ACHN (cell line): ENCODE measurements at regions not wholly inside any gene's neighbourhood (a gene's known extent, or its start where the extent isn't known, plus 50 kb on each side); places are given as distances from the start of the nearest gene placed in this dataset.

Experiments
- DNase-seq: peaks from one replicate; pipeline ENCODE4 v3.0.0-alpha.2; 2015
- in situ Hi-C: cut with HindIII; loops from 2 replicates; pipeline ENCODE4 v1.10.0; 2017; ENCODE audit warnings: low sequenced_read_pairs, low pct_ligation_motif_present, low pct_unique_long_range_greater_than_20kb

DNA sequence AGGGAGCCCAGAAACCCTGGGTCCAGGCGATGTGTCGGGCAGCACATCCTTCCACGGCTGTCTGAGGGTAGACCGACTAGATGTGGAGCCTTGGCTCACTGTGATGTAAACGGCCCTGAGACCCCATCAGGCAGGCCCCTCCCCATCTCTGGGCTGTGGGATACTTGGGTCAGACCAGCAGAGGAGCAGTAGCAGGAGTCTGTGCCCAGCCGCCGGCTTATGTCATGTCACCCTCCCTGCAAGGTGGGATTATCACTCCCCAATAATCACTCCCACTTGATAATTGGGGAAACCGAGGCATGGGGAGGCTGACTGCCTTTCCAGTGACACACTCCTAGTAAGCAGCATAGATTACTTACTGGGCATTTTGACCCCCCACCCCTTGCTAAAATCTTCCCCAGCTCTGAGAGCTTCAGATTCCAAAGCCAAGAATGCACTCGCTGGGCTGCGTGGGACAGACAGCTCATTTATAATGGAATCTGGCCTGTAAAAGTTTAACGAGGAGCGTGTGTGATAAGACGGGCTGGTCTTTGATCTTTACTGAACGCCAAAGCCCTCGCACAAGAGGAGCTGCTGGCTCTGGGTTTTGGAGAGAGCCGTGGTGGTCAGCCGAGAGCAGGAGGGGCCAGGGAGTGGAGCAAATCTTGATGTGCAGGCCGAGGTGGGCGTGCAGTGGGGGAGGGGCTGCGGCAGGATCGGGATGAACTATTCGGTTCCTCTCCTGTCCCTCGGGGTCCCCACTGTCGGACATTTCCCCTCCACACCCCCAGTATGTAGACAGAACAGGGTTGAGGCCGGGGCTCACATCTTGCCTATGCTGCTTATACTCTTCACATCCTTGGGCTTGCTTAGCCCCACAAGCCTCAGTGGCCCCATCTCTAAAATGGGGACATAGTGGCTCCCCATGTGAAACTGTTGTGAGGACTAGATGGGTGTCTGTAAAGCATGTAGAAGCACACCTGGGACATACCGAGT lies 200.0 kb downstream of the GLI2 start:
- DNase-seq: peak; percentile 98
- in situ Hi-C loops: no loop called here

GRCh38 chr2:120936476-120937334 lies 201.0 kb downstream of the GLI2 start:
- peak; percentile 17 for DNase-seq
- in situ Hi-C loops: no loop called here

GRCh38 chr2:120937686-120938044 lies 202.0 kb downstream of the GLI2 start:
- DNase-seq: no peak
- in situ Hi-C loops: no loop called here

- in situ Hi-C loops: no loop called here
- no peak for DNase-seq
These were observed 202.5 kb downstream of the GLI2 start for GRCh38 chr2:120938045-120938771.

DNA sequence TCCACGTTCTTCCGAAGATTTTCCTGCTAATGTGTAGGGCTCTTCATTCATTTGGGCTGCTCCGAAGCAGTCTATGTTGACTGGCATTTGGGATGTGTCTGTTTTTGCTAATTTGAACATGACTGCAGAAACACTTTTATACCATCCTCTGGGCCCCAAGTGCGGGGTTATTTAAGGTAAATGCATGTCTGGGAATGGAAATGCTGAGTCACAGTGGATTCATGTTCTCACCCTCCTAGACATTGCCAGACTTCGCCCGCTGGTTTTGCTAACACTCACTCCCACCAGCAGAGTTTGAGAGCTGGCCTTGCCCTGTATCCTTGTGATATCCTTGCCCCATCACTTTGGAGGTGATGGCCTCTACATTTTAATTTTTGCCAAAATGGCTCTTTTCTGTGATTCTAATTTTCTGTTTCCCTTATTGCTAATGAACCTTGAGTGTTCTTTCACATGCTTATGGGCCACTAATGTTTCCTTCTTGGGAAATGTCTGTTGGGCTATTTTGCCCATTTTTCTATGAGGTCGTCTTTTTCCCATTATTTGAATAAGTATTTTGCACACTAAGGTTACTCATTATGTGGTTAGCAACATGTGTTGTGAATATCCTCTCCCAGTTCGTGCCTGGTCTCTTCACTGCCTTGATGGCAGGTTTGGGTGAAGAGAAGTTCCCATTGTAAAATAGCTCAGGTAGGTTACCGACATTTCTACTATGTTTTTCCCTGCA lies 204.1 kb downstream of the GLI2 start:
- DNase-seq: no peak
- in situ Hi-C loops: no loop called here

DNA sequence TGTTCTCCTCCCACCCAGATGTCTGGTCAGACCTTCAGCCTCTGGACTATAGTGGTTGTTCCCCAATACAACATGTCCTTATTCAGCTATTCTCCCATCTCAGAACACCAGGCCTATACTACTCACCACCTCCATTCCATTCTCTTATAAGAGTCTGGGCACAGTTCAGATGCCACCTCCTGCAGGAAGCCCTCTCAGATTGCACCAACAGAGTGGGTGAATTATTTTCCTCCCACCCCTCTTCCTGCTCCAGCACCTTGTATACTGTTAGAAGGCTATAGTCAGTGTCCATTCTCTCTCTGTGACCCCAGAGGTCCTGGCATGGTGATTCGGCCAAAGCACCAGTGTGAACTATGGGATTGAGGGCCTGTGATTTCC lies 204.6 kb downstream of the GLI2 start:
- in situ Hi-C loops: no loop called here
- DNase-seq: no peak

- no peak for DNase-seq
- in situ Hi-C loops: no loop called here
These were observed 205.1 kb downstream of the GLI2 start for GRCh38 chr2:120940726-120941256.

- in situ Hi-C loops: no loop called here
- no peak for DNase-seq
These were observed 206.0 kb downstream of the GLI2 start for GRCh38 chr2:120941571-120942120.

DNA sequence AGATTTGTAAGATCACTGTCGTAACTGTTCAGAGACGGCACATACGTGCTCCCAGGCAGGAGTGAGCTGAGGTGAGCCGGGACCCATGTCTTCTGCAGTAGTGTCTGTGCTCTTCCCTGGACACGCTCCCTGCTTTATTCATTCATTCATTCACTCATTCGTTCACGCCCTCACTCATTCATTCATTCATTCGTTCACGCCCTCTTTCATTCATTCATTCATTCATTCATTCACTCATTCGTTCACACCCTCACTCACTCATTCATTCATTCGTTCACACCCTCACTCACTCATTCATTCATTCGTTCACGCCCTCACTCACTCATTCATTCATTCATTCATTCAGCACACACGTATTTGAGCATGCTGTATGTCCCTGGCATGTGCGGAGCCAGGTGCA lies 207.0 kb downstream of the GLI2 start:
- in situ Hi-C loops: no loop called here

GRCh38 chr2:120943403-120944034 lies 207.9 kb downstream of the GLI2 start:
- DNase-seq: no peak
- in situ Hi-C loops: no loop called here

More for the DNA sequence above, 207.0 kb downstream of the GLI2 start:
- DNase-seq: no peak

DNA sequence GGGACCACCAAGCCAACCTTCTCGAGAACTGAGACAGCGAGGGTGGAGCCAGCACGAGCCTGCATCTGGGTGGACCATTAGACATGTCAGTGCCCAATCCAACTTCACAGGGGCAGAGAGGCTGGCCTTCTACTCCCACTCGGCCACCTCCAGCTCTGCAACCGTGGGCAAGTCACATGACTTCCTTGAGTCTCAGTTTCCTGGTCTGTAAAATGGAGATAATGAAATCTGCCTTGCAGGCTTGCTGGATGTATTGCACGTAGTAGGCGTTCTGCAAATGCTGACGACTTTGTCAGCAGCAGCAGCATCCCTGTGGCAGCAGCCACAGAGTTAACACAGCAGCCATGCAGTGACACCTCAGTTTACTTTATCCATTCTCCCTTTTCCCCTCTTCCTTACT lies 208.9 kb downstream of the GLI2 start:
- no peak for DNase-seq
- in situ Hi-C loops: no loop called here

DNA sequence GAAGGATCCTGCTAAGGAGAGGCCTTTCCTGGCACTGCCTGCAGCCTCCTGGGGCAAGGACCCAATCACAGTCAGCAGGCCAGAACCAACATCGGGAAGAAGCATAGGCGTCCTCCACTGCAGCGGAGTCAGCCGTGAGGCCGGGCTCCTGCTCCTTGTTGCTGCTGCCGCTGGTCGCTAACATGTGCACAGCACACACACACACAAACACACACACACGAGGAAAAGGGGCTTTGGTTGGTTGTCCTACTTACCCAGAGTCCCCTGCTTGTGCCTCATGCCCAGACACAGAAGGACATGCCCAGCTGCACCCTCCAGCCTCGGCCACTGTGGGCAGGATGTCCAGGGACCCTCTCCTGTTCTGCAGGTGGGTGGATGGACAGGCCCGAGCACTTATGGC lies 209.4 kb downstream of the GLI2 start:
- in situ Hi-C loops: no loop called here
- DNase-seq: no peak

DNA sequence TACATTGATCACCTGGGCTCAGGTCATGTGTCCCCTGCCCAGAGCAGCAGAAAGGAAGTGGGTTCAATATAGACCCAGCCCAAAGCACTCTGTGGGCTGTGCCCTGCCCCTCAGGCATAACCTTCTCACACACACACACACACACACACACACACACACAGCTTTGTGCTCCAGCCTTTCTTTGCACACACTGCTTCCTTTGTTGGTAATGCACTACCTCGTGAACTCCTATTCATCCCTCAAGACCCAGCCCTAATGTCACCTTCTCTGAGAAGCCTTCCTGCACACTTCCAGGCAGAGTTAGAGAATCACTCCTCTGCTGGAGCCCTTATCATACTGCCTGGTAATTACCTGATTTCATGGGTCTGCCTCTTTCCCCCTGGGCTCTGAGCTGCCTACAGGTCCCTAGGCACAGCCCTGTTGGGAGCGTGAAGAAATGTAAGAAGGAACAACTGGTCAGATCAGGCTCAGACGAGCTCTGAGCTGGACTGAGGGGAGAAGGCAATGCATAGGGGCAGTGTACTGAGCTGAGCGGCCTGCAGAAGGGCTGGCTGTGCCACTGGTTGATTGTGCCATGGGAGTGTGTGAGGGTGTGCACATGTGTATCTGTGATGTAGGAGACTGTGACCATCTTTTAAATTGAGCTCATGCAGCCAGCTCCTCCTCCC lies 210.3 kb downstream of the GLI2 start:
- in situ Hi-C loops: no loop called here
- no peak for DNase-seq

- in situ Hi-C loops: no loop called here
- DNase-seq: no peak
These were observed 211.7 kb downstream of the GLI2 start for GRCh38 chr2:120947327-120947726.

GRCh38 chr2:120947982-120948661 lies 212.5 kb downstream of the GLI2 start:
- in situ Hi-C loops: no loop called here
- no peak for DNase-seq

DNA sequence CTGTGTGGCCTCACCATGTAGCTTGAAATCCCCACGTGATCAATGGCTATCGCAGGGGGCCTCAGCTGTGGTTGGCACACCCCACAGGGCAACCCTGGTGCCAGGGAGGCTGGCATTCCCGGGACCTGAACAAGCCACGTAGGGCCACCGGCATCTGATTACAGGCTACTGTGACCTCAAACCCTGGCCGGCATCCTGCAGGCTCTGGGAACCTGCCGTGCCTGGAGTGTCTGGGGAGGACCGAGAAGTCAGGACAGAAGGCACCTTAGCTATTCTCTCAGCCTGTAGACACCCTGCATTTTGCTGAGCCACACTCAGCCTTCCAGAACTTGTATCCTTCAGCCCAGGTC lies 213.0 kb downstream of the GLI2 start:
- no peak for DNase-seq
- in situ Hi-C loops: no loop called here
